Cardiac fibroblast (primary cell): ENCODE measurements at regions not wholly inside any gene's neighbourhood (a gene's known extent, or its start where the extent isn't known, plus 50 kb on each side); places are given as distances from the start of the nearest gene placed in this dataset.
"Not testable (repeated sequence)": the region's sequence is repeated elsewhere in the genome, so short reads cannot be mapped to it uniquely, and the experiment has no call there.

Experiments used
- DNase-seq, 2 donors: peaks; one replicate each; pipeline versions ENCODE4 v3.0.0 to v3.0.0-alpha.2; 2010; ENCODE audit warnings: low read depth in 2 of 2
- H3K4me3 ChIP-seq, 2 donors: replicated peaks in 1 of 2; 1 replicate in 1 of 2; 2 replicates in 1 of 2; pipeline ENCODE4 v1.5.1; 2011; ENCODE audit warnings: low read depth in 2 of 2, low read length in 2 of 2, mild to moderate bottlenecking in 2 of 2, moderate library complexity in 1 of 2
- TF ChIP-seq, protein P1 (sequence below): IDR thresholded peaks from one replicate; pipeline ENCODE4 v1.5.1; 2011; ENCODE audit warnings: low read depth, mild to moderate bottlenecking, low read length, inconsistent platforms

GRCh38 chr3:137194301-137194700, 236.5 kb downstream of the IL20RB start:
- TF ChIP-seq, protein P1, sequence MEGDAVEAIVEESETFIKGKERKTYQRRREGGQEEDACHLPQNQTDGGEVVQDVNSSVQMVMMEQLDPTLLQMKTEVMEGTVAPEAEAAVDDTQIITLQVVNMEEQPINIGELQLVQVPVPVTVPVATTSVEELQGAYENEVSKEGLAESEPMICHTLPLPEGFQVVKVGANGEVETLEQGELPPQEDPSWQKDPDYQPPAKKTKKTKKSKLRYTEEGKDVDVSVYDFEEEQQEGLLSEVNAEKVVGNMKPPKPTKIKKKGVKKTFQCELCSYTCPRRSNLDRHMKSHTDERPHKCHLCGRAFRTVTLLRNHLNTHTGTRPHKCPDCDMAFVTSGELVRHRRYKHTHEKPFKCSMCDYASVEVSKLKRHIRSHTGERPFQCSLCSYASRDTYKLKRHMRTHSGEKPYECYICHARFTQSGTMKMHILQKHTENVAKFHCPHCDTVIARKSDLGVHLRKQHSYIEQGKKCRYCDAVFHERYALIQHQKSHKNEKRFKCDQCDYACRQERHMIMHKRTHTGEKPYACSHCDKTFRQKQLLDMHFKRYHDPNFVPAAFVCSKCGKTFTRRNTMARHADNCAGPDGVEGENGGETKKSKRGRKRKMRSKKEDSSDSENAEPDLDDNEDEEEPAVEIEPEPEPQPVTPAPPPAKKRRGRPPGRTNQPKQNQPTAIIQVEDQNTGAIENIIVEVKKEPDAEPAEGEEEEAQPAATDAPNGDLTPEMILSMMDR = no peak
- H3K4me3 ChIP-seq = no peak overlapping the region
- DNase-seq = no peak

GRCh38 chr3:137198374-137198773, 240.6 kb downstream of the IL20RB start:
- H3K4me3 ChIP-seq, DNase-seq: not testable (repeated sequence)

GRCh38 chr3:137199678-137200077, 241.9 kb downstream of the IL20RB start:
- no peak overlapping the region for H3K4me3 ChIP-seq
- TF ChIP-seq, protein P1 = no peak
- no peak for DNase-seq

- TF ChIP-seq, protein P1 = no peak
- no peak for DNase-seq
- no peak overlapping the region for H3K4me3 ChIP-seq
Observed at GRCh38 chr3:137201066-137201465, 243.3 kb downstream of the IL20RB start.

- TF ChIP-seq, protein P1 = no peak
- no peak overlapping the region for H3K4me3 ChIP-seq
- no peak for DNase-seq
Observed at GRCh38 chr3:137202941-137203340, 245.2 kb downstream of the IL20RB start.

DNA sequence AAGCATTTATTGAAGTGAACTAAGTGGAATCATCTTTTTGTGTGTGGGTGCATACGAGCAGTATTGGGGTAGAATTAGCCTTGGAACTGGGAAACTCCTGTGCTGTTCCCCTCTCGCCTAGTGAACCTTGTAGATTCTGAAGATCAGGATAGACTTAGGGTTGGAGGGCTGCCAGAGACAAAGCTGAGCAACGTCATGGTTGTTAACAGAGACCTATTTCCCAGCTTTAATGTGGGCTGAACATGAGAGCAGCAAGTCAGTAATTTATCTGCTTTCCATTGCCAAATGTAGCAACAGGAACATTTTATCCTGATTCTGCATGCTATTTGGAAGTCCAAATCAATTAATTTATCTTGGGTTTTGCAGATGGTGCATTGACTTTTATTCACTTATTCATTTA, 246.6 kb downstream of the IL20RB start:
- no peak for DNase-seq
- TF ChIP-seq, protein P1 = no peak
- no peak overlapping the region for H3K4me3 ChIP-seq

DNA sequence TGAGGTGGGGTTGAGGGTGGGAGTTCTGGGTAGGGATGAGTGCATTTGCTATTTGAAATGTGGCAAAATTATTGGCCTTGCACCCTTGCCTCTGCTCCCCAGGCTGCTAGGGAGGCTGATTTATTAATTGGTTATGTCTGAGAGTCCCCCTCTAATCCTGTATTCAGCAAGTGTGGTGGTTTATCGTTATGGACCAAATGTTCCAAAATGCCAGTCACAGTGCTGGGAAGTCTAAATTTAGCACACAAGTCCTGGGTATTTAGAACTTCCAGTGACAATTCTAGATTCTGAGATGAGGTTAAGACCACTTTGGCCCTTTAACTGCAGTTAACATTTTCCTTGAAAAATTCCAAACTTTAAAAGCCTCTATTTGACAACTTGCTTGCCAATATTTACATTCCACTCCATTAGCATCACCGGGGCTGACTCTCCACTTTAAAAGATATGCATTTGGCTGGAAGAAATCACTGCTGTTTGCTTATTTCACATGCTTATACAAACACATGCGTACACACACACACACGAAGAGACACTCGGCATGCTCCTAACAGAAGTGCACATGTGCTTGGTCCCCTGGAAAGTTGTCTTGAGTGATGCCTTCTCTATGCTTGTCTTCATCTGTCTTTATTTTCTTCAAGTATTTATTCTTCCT, 247.7 kb downstream of the IL20RB start:
- H3K4me3 ChIP-seq = no peak overlapping the region
- DNase-seq = no peak
- TF ChIP-seq, protein P1 = no peak
